ENCODE measurements at regions not wholly inside any gene's neighbourhood (a gene's known extent, or its start where the extent isn't known, plus 50 kb on each side); places are given as distances from the start of the nearest gene placed in this dataset.

DNA sequence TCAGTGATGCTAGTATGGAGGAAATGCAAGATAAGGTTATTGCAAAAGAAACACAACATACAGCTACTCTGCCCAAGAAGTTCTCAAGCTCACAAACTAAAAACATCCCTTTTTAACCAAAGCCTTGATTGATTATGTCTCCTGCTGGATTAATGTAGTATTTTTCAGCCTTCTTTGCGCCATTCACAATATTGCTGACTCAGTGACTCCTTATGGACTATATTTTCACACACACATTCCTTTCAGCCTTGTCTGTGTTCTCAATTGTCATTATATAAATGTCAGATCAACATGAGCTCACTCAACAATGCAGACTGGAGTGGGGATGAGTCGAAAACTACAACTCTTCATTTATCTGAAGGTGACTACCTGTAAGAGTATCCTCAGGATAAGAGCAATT, 579.3 kb upstream of the CDH8 start:
- no peaks in the 10 kb centered on the region for H3K4me1 ChIP-seq (ENCODE audit: control insufficient read depth, insufficient read depth, low read length)
- H3K27me3 ChIP-seq (ENCODE audit: control insufficient read depth in 1 of 2, insufficient read depth in 2 of 2, low read length in 2 of 2) = no peaks in the 10 kb centered on the region
- no peak overlapping the region for H3K4me3 ChIP-seq (ENCODE audit: low read length in 2 of 2)
- H3K9me3 ChIP-seq (ENCODE audit: control insufficient read depth in 2 of 2, low read length in 2 of 2) = no peaks in the 10 kb centered on the region
- H3K9ac ChIP-seq (ENCODE audit: low read length in 2 of 2) = no peak overlapping the region
- H3K27ac ChIP-seq (ENCODE audit: low read length) = no peak overlapping the region
- H3K36me3 ChIP-seq (ENCODE audit: control insufficient read depth in 2 of 2, insufficient read depth in 2 of 2, low read length in 2 of 2) = no peaks in the 10 kb centered on the region

DNA sequence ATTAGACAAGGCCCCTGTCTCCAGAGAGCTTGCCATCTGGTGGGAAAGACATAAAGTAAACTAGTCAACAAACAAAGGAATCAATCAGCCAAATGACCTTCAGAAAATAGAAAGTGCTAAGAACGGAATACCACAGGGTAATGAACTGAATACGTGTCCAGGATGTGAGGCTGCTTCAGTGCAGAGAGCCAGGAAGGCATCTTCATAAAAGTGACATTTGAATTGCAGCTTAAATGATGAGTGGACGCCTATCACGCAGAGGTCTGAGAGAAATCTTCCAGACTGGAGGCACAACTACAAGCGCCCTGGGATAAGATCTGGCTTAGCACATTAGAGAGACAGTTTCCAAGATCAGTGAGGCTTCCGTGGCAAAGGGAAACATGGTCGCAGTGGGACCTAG, 574.1 kb upstream of the CDH8 start:
- Histone ChIP-seq H3K27me3 (ENCODE audit: control insufficient read depth in 1 of 2, insufficient read depth in 2 of 2, low read length in 2 of 2) (no peaks in the 10 kb centered on the region), H3K4me1 (ENCODE audit: control insufficient read depth, insufficient read depth, low read length) (no peaks in the 10 kb centered on the region), H3K27ac (ENCODE audit: low read length) (no peak overlapping the region), H3K9ac (ENCODE audit: low read length in 2 of 2) (no peak overlapping the region), H3K9me3 (ENCODE audit: control insufficient read depth in 2 of 2, low read length in 2 of 2) (no peaks in the 10 kb centered on the region), H3K4me3 (ENCODE audit: low read length in 2 of 2) (no peak overlapping the region), H3K36me3 (ENCODE audit: control insufficient read depth in 2 of 2, insufficient read depth in 2 of 2, low read length in 2 of 2) (no peaks in the 10 kb centered on the region)

GRCh38 chr16:62602790-62603189, 566.6 kb upstream of the CDH8 start:
- Histone ChIP-seq H3K4me3 (ENCODE audit: low read length in 2 of 2) (no peak overlapping the region), H3K36me3 (ENCODE audit: control insufficient read depth in 2 of 2, insufficient read depth in 2 of 2, low read length in 2 of 2) (no peaks in the 10 kb centered on the region), H3K27me3 (ENCODE audit: control insufficient read depth in 1 of 2, insufficient read depth in 2 of 2, low read length in 2 of 2) (no peaks in the 10 kb centered on the region), H3K4me1 (ENCODE audit: control insufficient read depth, insufficient read depth, low read length) (no peaks in the 10 kb centered on the region), H3K9ac (ENCODE audit: low read length in 2 of 2) (no peak overlapping the region), H3K27ac (ENCODE audit: low read length) (no peak overlapping the region), H3K9me3 (ENCODE audit: control insufficient read depth in 2 of 2, low read length in 2 of 2) (no peaks in the 10 kb centered on the region)

DNA sequence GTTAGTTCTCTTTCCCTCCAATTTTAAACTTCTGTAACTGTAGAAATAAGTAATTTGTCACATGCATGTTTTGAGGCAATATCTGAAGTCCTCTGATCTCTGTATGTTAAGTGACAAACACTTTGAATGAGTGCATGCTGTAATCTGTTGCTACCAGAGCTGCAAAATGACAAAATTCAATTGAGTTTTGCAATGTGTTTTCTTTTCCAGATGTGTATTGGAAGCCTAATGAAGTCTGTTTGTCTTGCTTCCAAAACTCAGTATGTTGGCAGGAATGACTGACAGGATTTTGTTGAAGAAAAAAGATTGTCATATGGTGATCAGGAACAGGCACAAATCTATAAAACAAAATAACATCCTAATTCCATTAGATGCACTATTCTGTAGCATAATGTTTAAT, 561.6 kb upstream of the CDH8 start:
- H3K27me3 ChIP-seq (ENCODE audit: control insufficient read depth in 1 of 2, insufficient read depth in 2 of 2, low read length in 2 of 2) = no peaks in the 10 kb centered on the region
- no peaks in the 10 kb centered on the region for H3K36me3 ChIP-seq (ENCODE audit: control insufficient read depth in 2 of 2, insufficient read depth in 2 of 2, low read length in 2 of 2)
- H3K9me3 ChIP-seq (ENCODE audit: control insufficient read depth in 2 of 2, low read length in 2 of 2) = no peaks in the 10 kb centered on the region
- H3K4me1 ChIP-seq (ENCODE audit: control insufficient read depth, insufficient read depth, low read length) = no peaks in the 10 kb centered on the region
- no peak overlapping the region for H3K9ac ChIP-seq (ENCODE audit: low read length in 2 of 2)
- no peak overlapping the region for H3K4me3 ChIP-seq (ENCODE audit: low read length in 2 of 2)
- no peak overlapping the region for H3K27ac ChIP-seq (ENCODE audit: low read length)

GRCh38 chr16:62596584-62596983, 560.3 kb upstream of the CDH8 start:
- no peaks in the 10 kb centered on the region for H3K4me1 ChIP-seq (ENCODE audit: control insufficient read depth, insufficient read depth, low read length)
- no peak overlapping the region for H3K4me3 ChIP-seq (ENCODE audit: low read length in 2 of 2)
- H3K27me3 ChIP-seq (ENCODE audit: control insufficient read depth in 1 of 2, insufficient read depth in 2 of 2, low read length in 2 of 2) = no peaks in the 10 kb centered on the region
- H3K9ac ChIP-seq (ENCODE audit: low read length in 2 of 2) = no peak overlapping the region
- H3K27ac ChIP-seq (ENCODE audit: low read length) = no peak overlapping the region
- H3K9me3 ChIP-seq (ENCODE audit: control insufficient read depth in 2 of 2, low read length in 2 of 2) = no peaks in the 10 kb centered on the region
- no peaks in the 10 kb centered on the region for H3K36me3 ChIP-seq (ENCODE audit: control insufficient read depth in 2 of 2, insufficient read depth in 2 of 2, low read length in 2 of 2)

- Histone ChIP-seq H3K27me3 (ENCODE audit: control insufficient read depth in 1 of 2, insufficient read depth in 2 of 2, low read length in 2 of 2) (no peaks in the 10 kb centered on the region), H3K36me3 (ENCODE audit: control insufficient read depth in 2 of 2, insufficient read depth in 2 of 2, low read length in 2 of 2) (no peaks in the 10 kb centered on the region), H3K9me3 (ENCODE audit: control insufficient read depth in 2 of 2, low read length in 2 of 2) (no peaks in the 10 kb centered on the region), H3K9ac (ENCODE audit: low read length in 2 of 2) (no peak overlapping the region), H3K27ac (ENCODE audit: low read length) (no peak overlapping the region), H3K4me3 (ENCODE audit: low read length in 2 of 2) (no peak overlapping the region), H3K4me1 (ENCODE audit: control insufficient read depth, insufficient read depth, low read length) (no peaks in the 10 kb centered on the region)
These were observed 559.9 kb upstream of the CDH8 start for GRCh38 chr16:62596125-62596524.

DNA sequence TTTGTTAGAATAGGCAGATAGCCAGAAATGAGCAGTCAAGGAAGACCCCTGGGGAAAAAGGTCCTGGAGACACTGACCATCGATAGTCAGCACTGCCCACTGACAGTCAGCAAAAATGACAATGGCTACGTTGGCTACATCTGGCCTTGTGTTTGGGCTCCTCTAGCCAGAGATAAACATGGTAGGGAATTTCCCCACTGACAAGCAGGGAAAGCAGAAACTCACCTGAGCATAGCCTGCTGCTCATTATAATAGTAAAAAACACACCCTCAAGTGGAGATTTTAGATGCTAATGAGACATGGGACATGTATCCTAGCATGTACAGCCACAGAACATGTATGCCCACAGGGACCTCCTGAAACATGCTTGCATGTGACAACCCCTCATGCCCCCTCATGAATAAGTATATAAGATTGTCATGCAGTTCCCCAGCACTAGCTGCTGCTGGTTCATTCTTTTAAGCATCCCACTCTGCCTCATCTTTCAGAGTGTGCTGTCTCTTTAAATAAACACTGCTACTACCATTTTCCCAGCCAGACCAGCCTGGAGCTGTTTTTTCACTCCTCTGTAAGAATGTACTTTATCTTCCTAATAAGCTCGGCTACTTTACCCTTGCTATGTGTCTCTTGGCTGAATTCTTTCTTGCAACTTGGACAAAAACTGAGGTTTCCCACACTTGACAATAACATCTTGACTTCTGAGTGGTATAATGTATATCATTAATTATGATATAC, 550.1 kb upstream of the CDH8 start:
- no peaks in the 10 kb centered on the region for H3K27me3 ChIP-seq (ENCODE audit: control insufficient read depth in 1 of 2, insufficient read depth in 2 of 2, low read length in 2 of 2)

DNA sequence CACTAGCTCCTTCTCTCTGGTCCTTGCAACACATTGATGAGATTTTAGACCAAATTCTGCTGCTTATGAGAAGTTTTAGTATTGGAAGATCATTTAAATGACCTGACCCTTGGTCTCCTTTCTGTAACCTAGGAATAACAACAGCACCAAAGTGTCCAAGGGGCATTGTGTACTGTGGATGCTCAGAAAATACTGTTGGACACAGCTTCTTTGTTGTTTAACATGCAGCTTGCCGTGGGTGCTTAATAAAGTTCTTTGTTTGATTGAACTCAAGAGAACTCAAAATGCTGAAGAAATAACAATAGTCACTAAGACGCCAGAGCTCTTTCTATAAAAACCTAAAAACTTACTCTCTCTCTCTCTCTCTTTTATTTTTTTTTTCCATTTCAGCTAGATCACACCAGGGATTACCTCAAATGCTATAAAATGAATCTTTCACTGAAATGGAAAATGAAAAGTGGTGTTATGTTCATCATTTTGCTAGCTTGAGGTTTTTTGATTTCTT, 548.9 kb upstream of the CDH8 start:
- Histone ChIP-seq H3K4me1 (ENCODE audit: control insufficient read depth, insufficient read depth, low read length) (no peaks in the 10 kb centered on the region), H3K27me3 (ENCODE audit: control insufficient read depth in 1 of 2, insufficient read depth in 2 of 2, low read length in 2 of 2) (no peaks in the 10 kb centered on the region), H3K9me3 (ENCODE audit: control insufficient read depth in 2 of 2, low read length in 2 of 2) (peaks cover 0 to 3% of the 10 kb centered on the region in 2 donors), H3K36me3 (ENCODE audit: control insufficient read depth in 2 of 2, insufficient read depth in 2 of 2, low read length in 2 of 2) (no peaks in the 10 kb centered on the region), H3K27ac (ENCODE audit: low read length) (no peak overlapping the region), H3K4me3 (ENCODE audit: low read length in 2 of 2) (no peak overlapping the region), H3K9ac (ENCODE audit: low read length in 2 of 2) (no peak overlapping the region)

More for the DNA sequence above, 550.1 kb upstream of the CDH8 start:
- H3K4me1 ChIP-seq (ENCODE audit: control insufficient read depth, insufficient read depth, low read length) = no peaks in the 10 kb centered on the region
- no peak overlapping the region for H3K9ac ChIP-seq (ENCODE audit: low read length in 2 of 2)
- H3K9me3 ChIP-seq (ENCODE audit: control insufficient read depth in 2 of 2, low read length in 2 of 2) = peaks cover 0 to 3% of the 10 kb centered on the region in 2 donors
- no peaks in the 10 kb centered on the region for H3K36me3 ChIP-seq (ENCODE audit: control insufficient read depth in 2 of 2, insufficient read depth in 2 of 2, low read length in 2 of 2)
- no peak overlapping the region for H3K4me3 ChIP-seq (ENCODE audit: low read length in 2 of 2)
- H3K27ac ChIP-seq (ENCODE audit: low read length) = no peak overlapping the region

GRCh38 chr16:62583414-62583813, 547.2 kb upstream of the CDH8 start:
- H3K36me3 ChIP-seq (ENCODE audit: control insufficient read depth in 2 of 2, insufficient read depth in 2 of 2, low read length in 2 of 2) = no peaks in the 10 kb centered on the region
- no peaks in the 10 kb centered on the region for H3K4me1 ChIP-seq (ENCODE audit: control insufficient read depth, insufficient read depth, low read length)
- H3K4me3 ChIP-seq (ENCODE audit: low read length in 2 of 2) = no peak overlapping the region
- no peaks in the 10 kb centered on the region for H3K27me3 ChIP-seq (ENCODE audit: control insufficient read depth in 1 of 2, insufficient read depth in 2 of 2, low read length in 2 of 2)
- peaks cover 0 to 3% of the 10 kb centered on the region in 2 donors for H3K9me3 ChIP-seq (ENCODE audit: control insufficient read depth in 2 of 2, low read length in 2 of 2)
- no peak overlapping the region for H3K27ac ChIP-seq (ENCODE audit: low read length)
- no peak overlapping the region for H3K9ac ChIP-seq (ENCODE audit: low read length in 2 of 2)

DNA sequence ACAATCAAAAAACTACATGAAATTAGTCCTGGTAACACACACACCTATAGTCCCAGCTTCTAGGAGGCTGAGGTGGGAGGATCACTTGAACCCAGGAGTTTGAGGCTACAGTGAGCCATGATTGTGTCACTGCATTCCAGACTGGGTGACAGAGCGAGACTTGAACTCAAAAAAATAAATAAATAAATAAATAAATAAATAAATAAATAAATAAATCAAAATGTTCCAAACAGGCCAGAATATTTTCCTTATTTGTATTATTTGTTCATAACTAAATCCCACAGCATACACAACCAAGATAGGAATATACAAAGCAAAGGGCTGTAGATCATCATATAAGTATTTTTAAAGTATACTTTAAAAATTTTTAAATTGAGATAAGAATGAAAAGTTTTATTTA, 537.2 kb upstream of the CDH8 start:
- H3K4me3 ChIP-seq (ENCODE audit: low read length in 2 of 2) = no peak overlapping the region
- H3K36me3 ChIP-seq (ENCODE audit: control insufficient read depth in 2 of 2, insufficient read depth in 2 of 2, low read length in 2 of 2) = no peaks in the 10 kb centered on the region
- no peaks in the 10 kb centered on the region for H3K4me1 ChIP-seq (ENCODE audit: control insufficient read depth, insufficient read depth, low read length)
- no peaks in the 10 kb centered on the region for H3K9me3 ChIP-seq (ENCODE audit: control insufficient read depth in 2 of 2, low read length in 2 of 2)
- H3K27ac ChIP-seq (ENCODE audit: low read length) = no peak overlapping the region
- no peak overlapping the region for H3K9ac ChIP-seq (ENCODE audit: low read length in 2 of 2)
- H3K27me3 ChIP-seq (ENCODE audit: control insufficient read depth in 1 of 2, insufficient read depth in 2 of 2, low read length in 2 of 2) = no peaks in the 10 kb centered on the region

DNA sequence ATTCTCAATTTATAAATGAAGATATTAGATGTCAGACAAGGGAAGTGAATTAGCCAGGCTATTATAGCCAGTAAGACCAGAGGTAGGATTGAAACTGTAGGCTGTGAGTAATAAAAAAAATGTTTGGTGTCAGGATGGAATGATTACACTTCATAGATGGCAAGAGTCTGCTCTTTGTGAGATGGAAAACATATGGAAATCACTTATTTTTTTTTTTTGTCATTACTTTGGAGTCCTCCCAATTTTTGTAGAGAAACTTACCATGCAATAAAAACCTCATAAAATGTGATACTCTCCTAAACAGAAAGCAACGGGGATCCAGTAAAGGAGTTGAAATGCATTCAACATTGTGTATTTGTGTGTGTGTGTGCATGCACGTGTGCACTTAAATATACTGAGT, 532.7 kb upstream of the CDH8 start:
- Histone ChIP-seq H3K27me3 (ENCODE audit: control insufficient read depth in 1 of 2, insufficient read depth in 2 of 2, low read length in 2 of 2) (no peaks in the 10 kb centered on the region), H3K4me1 (ENCODE audit: control insufficient read depth, insufficient read depth, low read length) (no peaks in the 10 kb centered on the region), H3K9me3 (ENCODE audit: control insufficient read depth in 2 of 2, low read length in 2 of 2) (no peaks in the 10 kb centered on the region), H3K36me3 (ENCODE audit: control insufficient read depth in 2 of 2, insufficient read depth in 2 of 2, low read length in 2 of 2) (no peaks in the 10 kb centered on the region), H3K4me3 (ENCODE audit: low read length in 2 of 2) (no peak overlapping the region), H3K27ac (ENCODE audit: low read length) (no peak overlapping the region), H3K9ac (ENCODE audit: low read length in 2 of 2) (no peak overlapping the region)

All from stomach smooth muscle (tissue), 2 donors.